Activated T-cell treated with anti-CD3 and anti-CD28 coated beads, Interleukin-2, amount 50 U/mL, for 72 hours (primary cell): ENCODE measurements at regions not wholly inside any gene's neighbourhood (a gene's known extent, or its start where the extent isn't known, plus 50 kb on each side); places are given as distances from the start of the nearest gene placed in this dataset.

Source experiments
- ATAC-seq, 2 donors: fragments of 150-1000 bp; cut with Tn5 transposase; replicated peaks in 1 of 2; 2 replicates each; pipeline ENCODE4 v1.10.0; 2021; ENCODE audit warnings: moderate library complexity in 2 of 2, mild to moderate bottlenecking in 1 of 2
- DNase-seq, 2 donors: peaks; one replicate each; pipeline ENCODE4 v3.0.0; 2021 to 2022; ENCODE audit warnings: mixed read lengths in 1 of 2
- H3K27ac Mint-ChIP-seq: one replicate; pipeline ENCODE4 v1.8.0; 2022; ENCODE audit warnings: mild to moderate bottlenecking, moderate library complexity, mixed read lengths
- H3K27me3 Mint-ChIP-seq: one replicate; pipeline ENCODE4 v1.8.0; 2022; ENCODE audit warnings: low read depth, mixed read lengths
- H3K36me3 Mint-ChIP-seq, 2 donors: one replicate each; pipeline ENCODE4 v1.8.0; 2022; ENCODE audit warnings: mixed read lengths in 2 of 2, mild to moderate bottlenecking in 1 of 2; ENCODE audit not compliant: insufficient read depth in 2 of 2
- H3K4me1 Mint-ChIP-seq: one replicate; pipeline ENCODE4 v1.8.0; 2022; ENCODE audit warnings: low read depth, mixed read lengths
- H3K4me3 Mint-ChIP-seq, 2 donors: one replicate each; pipeline ENCODE4 v1.8.0; 2022; ENCODE audit warnings: mild to moderate bottlenecking in 2 of 2, mixed read lengths in 2 of 2, moderate library complexity in 2 of 2
- H3K9me3 Mint-ChIP-seq, 2 donors: one replicate each; pipeline ENCODE4 v1.8.0; 2022; ENCODE audit warnings: mixed read lengths in 2 of 2

DNA sequence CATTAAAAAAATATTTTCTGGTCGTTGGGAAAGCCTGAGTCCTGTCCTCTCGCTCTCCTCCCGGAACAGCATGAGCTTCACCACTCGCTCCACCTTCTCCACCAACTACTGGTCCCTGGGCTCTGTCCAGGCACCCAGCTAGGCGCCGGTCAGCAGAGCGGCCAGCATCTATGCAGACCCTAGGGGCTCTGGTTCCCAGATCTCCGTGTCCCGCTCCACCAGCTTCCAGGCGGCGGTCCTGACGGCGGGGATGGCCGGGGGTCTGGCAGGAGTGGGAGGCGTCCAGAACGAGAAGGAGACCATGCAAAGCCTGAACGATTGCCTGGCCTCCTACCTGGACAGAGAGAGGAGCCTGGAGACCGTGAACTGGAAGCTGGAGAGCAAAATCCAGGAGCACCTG lies 807.2 kb upstream of the NDST4 start:
- Mint-ChIP-seq H3K4me1 (no peaks in the 10 kb centered on the region), H3K27ac (no peak overlapping the region), H3K4me3 (no peak overlapping the region), H3K27me3 (no peaks in the 10 kb centered on the region), H3K9me3 (peaks cover 0 to 2% of the 10 kb centered on the region in 2 donors), H3K36me3 (no peaks in the 10 kb centered on the region)
- DNase-seq (no peak), ATAC-seq (no peak)

- H3K4me3 Mint-ChIP-seq = no peak overlapping the region
- no peak for ATAC-seq
- peaks cover 0 to 2% of the 10 kb centered on the region in 2 donors for H3K9me3 Mint-ChIP-seq
- no peak overlapping the region for H3K27ac Mint-ChIP-seq
- no peaks in the 10 kb centered on the region for H3K4me1 Mint-ChIP-seq
- no peaks in the 10 kb centered on the region for H3K27me3 Mint-ChIP-seq
- DNase-seq = no peak
- H3K36me3 Mint-ChIP-seq = no peaks in the 10 kb centered on the region
Observed at GRCh38 chr4:115918149-115918548, 804.7 kb upstream of the NDST4 start.

DNA sequence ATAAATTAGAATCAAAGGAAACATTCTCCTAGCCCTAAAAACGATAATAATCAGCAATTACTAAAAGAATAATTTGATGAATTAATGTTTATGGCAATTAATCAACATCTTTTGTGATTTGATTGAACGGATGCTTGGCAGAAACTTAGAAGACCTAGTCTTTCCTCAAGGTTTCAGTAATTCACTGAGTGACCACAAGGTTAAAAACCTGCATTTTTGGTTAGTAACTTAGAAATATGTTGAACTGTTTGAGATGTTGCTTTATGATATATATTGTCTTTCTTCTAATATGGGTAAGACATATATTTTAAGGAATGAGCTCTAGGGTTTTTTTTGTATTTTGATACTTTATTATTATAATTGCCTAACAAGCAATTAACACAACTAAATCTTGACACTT lies 793.0 kb upstream of the NDST4 start:
- no peaks in the 10 kb centered on the region for H3K27me3 Mint-ChIP-seq
- no peak for ATAC-seq
- H3K27ac Mint-ChIP-seq = no peak overlapping the region
- no peak overlapping the region for H3K4me3 Mint-ChIP-seq
- no peaks in the 10 kb centered on the region for H3K4me1 Mint-ChIP-seq
- peaks cover 4% of the 10 kb centered on the region in 2 donors for H3K9me3 Mint-ChIP-seq
- no peaks in the 10 kb centered on the region for H3K36me3 Mint-ChIP-seq
- no peak for DNase-seq

- no peak for DNase-seq
- H3K4me1 Mint-ChIP-seq = no peaks in the 10 kb centered on the region
- no peaks in the 10 kb centered on the region for H3K36me3 Mint-ChIP-seq
- no peak overlapping the region for H3K27ac Mint-ChIP-seq
- H3K4me3 Mint-ChIP-seq = no peak overlapping the region
- no peaks in the 10 kb centered on the region for H3K27me3 Mint-ChIP-seq
- no peak for ATAC-seq
- no peaks in the 10 kb centered on the region for H3K9me3 Mint-ChIP-seq
Observed at GRCh38 chr4:115883847-115884246, 770.4 kb upstream of the NDST4 start.

DNA sequence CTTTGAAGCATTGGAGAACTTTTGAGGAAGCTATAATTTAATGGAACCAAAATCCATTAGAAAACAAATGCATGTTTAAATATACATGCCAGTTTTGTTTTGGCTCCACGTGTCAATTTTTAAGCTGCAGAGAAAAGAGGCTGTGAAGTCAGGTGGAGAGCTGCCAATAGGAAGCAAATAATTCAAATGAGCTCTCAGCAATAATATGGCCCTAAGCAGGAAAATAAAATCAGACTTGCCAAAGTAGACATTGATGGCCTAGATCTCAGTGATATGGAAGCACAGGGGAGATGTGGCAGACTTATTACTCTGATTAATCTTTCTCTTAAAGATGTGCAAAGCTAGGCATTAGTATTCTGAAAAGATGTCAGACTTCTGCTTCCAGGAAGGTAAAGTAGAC lies 769.8 kb upstream of the NDST4 start:
- ATAC-seq (no peak), DNase-seq (no peak)
- Mint-ChIP-seq H3K4me3 (no peak overlapping the region), H3K36me3 (no peaks in the 10 kb centered on the region), H3K27me3 (no peaks in the 10 kb centered on the region), H3K9me3 (no peaks in the 10 kb centered on the region), H3K27ac (no peak overlapping the region), H3K4me1 (no peaks in the 10 kb centered on the region)

DNA sequence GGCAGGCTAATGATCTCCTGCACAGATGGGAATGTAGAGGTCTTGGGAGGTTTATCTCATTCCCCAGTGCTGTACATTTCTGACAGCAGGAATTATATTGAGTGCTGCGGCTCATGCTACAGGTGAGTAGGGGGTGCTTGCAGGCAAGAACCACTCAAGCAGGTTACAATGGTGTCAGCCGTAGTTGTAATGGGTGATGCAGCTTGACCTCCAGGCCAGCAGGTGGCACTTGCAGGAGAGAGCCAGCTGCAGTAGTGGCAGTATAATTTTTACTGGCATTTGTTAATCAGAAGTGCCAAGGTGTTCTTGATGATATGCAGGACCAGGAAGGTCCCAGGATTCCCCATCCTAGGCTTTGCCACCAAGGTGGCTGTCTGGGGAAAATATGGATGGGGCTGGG lies 759.6 kb upstream of the NDST4 start:
- Mint-ChIP-seq H3K9me3 (peaks cover 0 to 7% of the 10 kb centered on the region in 2 donors), H3K4me1 (no peaks in the 10 kb centered on the region), H3K4me3 (no peak overlapping the region), H3K27ac (no peak overlapping the region), H3K36me3 (peaks cover 0 to 2% of the 10 kb centered on the region in 2 donors), H3K27me3 (no peaks in the 10 kb centered on the region)
- ATAC-seq (no peak), DNase-seq (no peak)

GRCh38 chr4:115871596-115871995 lies 758.2 kb upstream of the NDST4 start:
- no peaks in the 10 kb centered on the region for H3K27me3 Mint-ChIP-seq
- no peak overlapping the region for H3K27ac Mint-ChIP-seq
- H3K36me3 Mint-ChIP-seq = peaks cover 0 to 2% of the 10 kb centered on the region in 2 donors
- H3K4me1 Mint-ChIP-seq = no peaks in the 10 kb centered on the region
- H3K9me3 Mint-ChIP-seq = peaks cover 0 to 13% of the 10 kb centered on the region in 2 donors
- ATAC-seq = no peak
- H3K4me3 Mint-ChIP-seq = no peak overlapping the region
- DNase-seq = no peak

DNA sequence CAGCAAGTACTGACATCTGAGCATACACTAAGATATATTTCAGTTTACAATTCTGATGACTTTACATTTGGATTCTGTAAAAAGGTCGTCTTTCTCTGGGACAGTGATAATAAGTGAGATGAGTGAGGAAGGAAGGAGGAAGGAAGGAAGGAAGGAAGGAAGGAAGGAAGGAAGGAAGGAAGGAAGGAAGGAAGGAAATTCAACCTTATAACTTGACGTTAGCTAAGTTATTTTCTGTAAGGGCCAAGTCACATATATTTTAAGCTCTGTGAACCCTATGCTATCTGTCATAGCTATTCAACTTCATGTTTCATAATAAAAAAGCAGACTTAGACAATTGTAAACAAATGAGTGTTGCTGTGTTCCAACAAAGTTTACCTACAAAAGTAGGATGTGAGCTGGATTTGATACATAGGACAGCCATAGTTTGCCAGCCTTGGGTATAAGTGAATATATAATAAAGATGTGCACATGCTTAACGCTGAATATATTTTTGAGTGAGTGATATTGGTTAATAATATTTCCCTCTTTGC lies 753.0 kb upstream of the NDST4 start:
- DNase-seq (no peak), ATAC-seq (no peak)
- H3K27me3 Mint-ChIP-seq = no peaks in the 10 kb centered on the region
- H3K4me1 Mint-ChIP-seq = no peaks in the 10 kb centered on the region
- peaks cover 0 to 2% of the 10 kb centered on the region in 2 donors for H3K36me3 Mint-ChIP-seq
- no peak overlapping the region for H3K4me3 Mint-ChIP-seq
- no peak overlapping the region for H3K27ac Mint-ChIP-seq
- H3K9me3 Mint-ChIP-seq = peaks cover 0 to 11% of the 10 kb centered on the region in 2 donors

DNA sequence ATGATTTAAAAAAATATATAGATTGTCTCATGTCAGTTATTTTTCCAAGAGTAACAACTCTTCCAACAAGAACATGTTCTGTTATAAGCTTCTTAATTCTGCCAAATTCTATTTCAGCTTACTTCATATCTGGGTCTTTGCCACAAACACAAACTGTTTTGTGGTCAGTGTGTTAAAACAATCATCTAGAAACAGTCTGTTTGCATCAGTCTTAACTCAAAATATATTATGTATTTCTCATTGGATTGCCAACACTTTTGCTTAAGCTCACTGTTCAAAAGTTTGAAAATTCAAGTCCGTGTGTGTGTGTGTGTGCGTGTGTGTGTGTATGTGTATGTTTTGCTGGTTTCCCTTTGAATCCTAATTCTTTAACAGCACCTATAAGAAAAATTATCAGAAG lies 752.3 kb upstream of the NDST4 start:
- DNase-seq (no peak), ATAC-seq (no peak)
- H3K27ac Mint-ChIP-seq = no peak overlapping the region
- H3K4me1 Mint-ChIP-seq = no peaks in the 10 kb centered on the region
- no peaks in the 10 kb centered on the region for H3K27me3 Mint-ChIP-seq
- peaks cover 0 to 2% of the 10 kb centered on the region in 2 donors for H3K36me3 Mint-ChIP-seq
- no peak overlapping the region for H3K4me3 Mint-ChIP-seq
- peaks cover 0 to 11% of the 10 kb centered on the region in 2 donors for H3K9me3 Mint-ChIP-seq

DNA sequence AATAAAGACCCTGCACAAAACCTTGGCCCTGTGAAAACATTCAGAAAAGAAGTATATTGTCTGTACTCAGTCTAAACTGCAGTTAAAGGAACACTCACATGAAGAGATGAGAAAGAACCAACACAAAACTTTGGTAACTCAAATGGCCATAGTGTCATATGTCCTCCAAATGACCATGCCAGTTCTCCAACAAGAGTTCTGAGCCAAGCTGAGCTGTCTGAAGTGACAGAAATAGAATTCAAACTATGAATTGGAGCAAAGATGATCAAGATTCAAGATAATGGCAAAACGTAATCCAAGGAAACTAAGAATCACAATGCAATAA lies 739.3 kb upstream of the NDST4 start:
- H3K4me1 Mint-ChIP-seq = no peaks in the 10 kb centered on the region
- ATAC-seq = no peak
- no peaks in the 10 kb centered on the region for H3K9me3 Mint-ChIP-seq
- DNase-seq = no peak
- H3K36me3 Mint-ChIP-seq = peaks cover 0 to 1% of the 10 kb centered on the region in 2 donors
- H3K4me3 Mint-ChIP-seq = no peak overlapping the region
- no peak overlapping the region for H3K27ac Mint-ChIP-seq
- H3K27me3 Mint-ChIP-seq = no peaks in the 10 kb centered on the region

- H3K36me3 Mint-ChIP-seq = peaks cover 0 to 1% of the 10 kb centered on the region in 2 donors
- H3K27ac Mint-ChIP-seq = no peak overlapping the region
- no peaks in the 10 kb centered on the region for H3K27me3 Mint-ChIP-seq
- ATAC-seq (no peak), DNase-seq (peak in 1 of 2 donors; percentile 12)
- H3K9me3 Mint-ChIP-seq = no peaks in the 10 kb centered on the region
- H3K4me1 Mint-ChIP-seq = no peaks in the 10 kb centered on the region
- H3K4me3 Mint-ChIP-seq = no peak overlapping the region
Observed at GRCh38 chr4:115851918-115852766, 738.7 kb upstream of the NDST4 start.

GRCh38 chr4:115850799-115851509 lies 737.5 kb upstream of the NDST4 start:
- Mint-ChIP-seq H3K4me3 (no peak overlapping the region), H3K27ac (no peak overlapping the region), H3K9me3 (no peaks in the 10 kb centered on the region), H3K4me1 (no peaks in the 10 kb centered on the region), H3K27me3 (no peaks in the 10 kb centered on the region), H3K36me3 (peaks cover 0 to 1% of the 10 kb centered on the region in 2 donors)
- no peak for DNase-seq
- ATAC-seq = no peak

DNA sequence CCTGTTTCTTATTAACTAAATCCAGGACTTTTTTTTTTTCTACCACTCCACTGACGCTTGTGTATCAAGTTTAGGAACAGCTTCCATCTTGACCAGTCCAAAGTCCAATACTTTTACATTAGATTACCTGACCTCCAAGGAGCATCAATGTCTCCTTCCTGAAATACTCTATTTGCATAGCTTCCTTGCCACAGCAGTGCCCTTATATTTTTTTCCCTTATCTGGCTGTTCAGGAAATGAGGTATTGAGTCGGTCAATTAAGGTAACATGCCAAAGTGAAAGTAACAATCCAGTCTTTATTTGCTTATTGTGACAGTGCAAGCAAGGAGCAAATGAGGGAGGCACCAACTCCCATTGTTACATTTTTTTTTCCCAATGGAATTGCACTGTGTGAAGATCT lies 730.8 kb upstream of the NDST4 start:
- H3K9me3 Mint-ChIP-seq = peaks cover 0 to 3% of the 10 kb centered on the region in 2 donors
- no peaks in the 10 kb centered on the region for H3K4me1 Mint-ChIP-seq
- no peaks in the 10 kb centered on the region for H3K27me3 Mint-ChIP-seq
- no peak overlapping the region for H3K27ac Mint-ChIP-seq
- H3K36me3 Mint-ChIP-seq = no peaks in the 10 kb centered on the region
- H3K4me3 Mint-ChIP-seq = no peak overlapping the region
- DNase-seq (no peak), ATAC-seq (no peak)
